ENCODE measurements at regions not wholly inside any gene's neighbourhood (a gene's known extent, or its start where the extent isn't known, plus 50 kb on each side); places are given as distances from the start of the nearest gene placed in this dataset.

GRCh38 chr11:95354304-95354703 is 123.3 kb upstream of the SESN3 start:
- Histone ChIP-seq H3K27ac (ENCODE audit: low read depth in 2 of 2, low read length in 1 of 2) (no peak overlapping the region), H3K4me3 (ENCODE audit: low read depth in 2 of 2, low read length in 1 of 2) (no peak overlapping the region), H4K20me1 (ENCODE audit: insufficient read depth) (no peaks in the 10 kb centered on the region), H3K79me2 (ENCODE audit: insufficient read depth) (no peaks in the 10 kb centered on the region), H3K4me2 (no peak overlapping the region), H3K4me1 (ENCODE audit: control insufficient read depth in 1 of 2, insufficient read depth in 2 of 2, low read depth in 1 of 2, low read length in 1 of 2) (no peaks in the 10 kb centered on the region), H3K9ac (no peak overlapping the region), H3K27me3 (ENCODE audit: insufficient read depth) (no peaks in the 10 kb centered on the region), H3K9me2 (no peaks in the 10 kb centered on the region), H3K9me3 (no peaks in the 10 kb centered on the region), H2AFZ (ENCODE audit: low read depth) (no peak overlapping the region), H3K36me3 (replicated peaks in 1 of 2; ENCODE audit: control insufficient read depth in 1 of 2, insufficient read depth in 2 of 2, low read length in 1 of 2) (no peaks in the 10 kb centered on the region), H3F3A (replicated peaks; ENCODE audit: insufficient read depth) (no peaks in the 10 kb centered on the region)
- ChIA-PET CTCF (no interaction called here), POLR2A (no interaction called here)
- TF ChIP-seq USF1 (IDR thresholded peaks at IDR 0.05; ENCODE audit: borderline replicate concordance, low read depth) (no peak), MXI1 (IDR thresholded peaks at IDR 0.05; ENCODE audit: low read depth, low read length) (no peak), GABPA (IDR thresholded peaks at IDR 0.05; ENCODE audit: low read depth) (no peak), TCF12 (IDR thresholded peaks at IDR 0.05) (no peak), MEF2A (IDR thresholded peaks at IDR 0.05; ENCODE audit: borderline replicate concordance, low read depth) (no peak), SMC3 (IDR thresholded peaks at IDR 0.05; ENCODE audit: low read depth, low read length) (no peak), MAX (IDR thresholded peaks at IDR 0.05; ENCODE audit: low read depth) (no peak), EP300 (IDR thresholded peaks at IDR 0.05; ENCODE audit: borderline replicate concordance in 1 of 2, low read depth in 1 of 2, low read length in 1 of 2) (no peak), CTCF (IDR thresholded peaks at IDR 0.05) (no peak), RAD21 (IDR thresholded peaks at IDR 0.05; ENCODE audit: low read length) (no peak), ELF1 (IDR thresholded peaks at IDR 0.05) (no peak), GATA2 (CRISPR knock-in tag; IDR thresholded peaks at IDR 0.05) (no peak), IRF3 (IDR thresholded peaks at IDR 0.05; ENCODE audit: low read depth, low read length) (no peak), TAF1 (IDR thresholded peaks at IDR 0.05; ENCODE audit: borderline replicate concordance, low read depth, low read length) (no peak), NFIC (IDR thresholded peaks at IDR 0.05; ENCODE audit: borderline replicate concordance) (no peak), RCOR1 (IDR thresholded peaks at IDR 0.05; ENCODE audit: low read length) (no peak), FOXM1 (IDR thresholded peaks at IDR 0.05; ENCODE audit: low read depth) (no peak)
- DNase-seq: no peak

GRCh38 chr11:95353706-95354105 is 122.7 kb upstream of the SESN3 start:
- H3K27me3 ChIP-seq (ENCODE audit: insufficient read depth): no peaks in the 10 kb centered on the region
- ChIA-PET CTCF (interaction anchor here (1.3 to 1.4 kb wide), 2 partner anchors 18 to 352 kb away, joined by 3 to 7 read pairs; no protein-coding TSS in a partner anchor), POLR2A (no interaction called here)
- H3K9me3 ChIP-seq: no peaks in the 10 kb centered on the region
- H3K4me1 ChIP-seq (ENCODE audit: control insufficient read depth in 1 of 2, insufficient read depth in 2 of 2, low read depth in 1 of 2, low read length in 1 of 2): no peaks in the 10 kb centered on the region
- TF ChIP-seq MEF2A (IDR thresholded peaks at IDR 0.05; ENCODE audit: borderline replicate concordance, low read depth) (no peak), USF2 (IDR thresholded peaks at IDR 0.05; ENCODE audit: borderline replicate concordance, low read depth, low read length) (no peak), TEAD4 (IDR thresholded peaks at IDR 0.05; ENCODE audit: borderline replicate concordance, insufficient read depth) (no peak), PBX3 (IDR thresholded peaks at IDR 0.05) (no peak), TAF1 (IDR thresholded peaks at IDR 0.05; ENCODE audit: borderline replicate concordance, low read depth, low read length) (no peak), GATA2 (CRISPR knock-in tag; IDR thresholded peaks at IDR 0.05) (no peak)
- no peaks in the 10 kb centered on the region for H3F3A ChIP-seq (replicated peaks; ENCODE audit: insufficient read depth)
- no peaks in the 10 kb centered on the region for H3K36me3 ChIP-seq (replicated peaks in 1 of 2; ENCODE audit: control insufficient read depth in 1 of 2, insufficient read depth in 2 of 2, low read length in 1 of 2)
- no peak overlapping the region for H3K4me2 ChIP-seq
- H4K20me1 ChIP-seq (ENCODE audit: insufficient read depth): no peaks in the 10 kb centered on the region
- no peak overlapping the region for H3K27ac ChIP-seq (ENCODE audit: low read depth in 2 of 2, low read length in 1 of 2)
- H3K9me2 ChIP-seq: no peaks in the 10 kb centered on the region
- no peaks in the 10 kb centered on the region for H3K79me2 ChIP-seq (ENCODE audit: insufficient read depth)
- H2AFZ ChIP-seq (ENCODE audit: low read depth): no peak overlapping the region
- no peak for DNase-seq
- no peak overlapping the region for H3K9ac ChIP-seq
- no peak overlapping the region for H3K4me3 ChIP-seq (ENCODE audit: low read depth in 2 of 2, low read length in 1 of 2)
